GM12872 (cell line): ENCODE measurements at regions not wholly inside any gene's neighbourhood (a gene's known extent, or its start where the extent isn't known, plus 50 kb on each side); places are given as distances from the start of the nearest gene placed in this dataset.

Experiments
- CTCF ChIP-seq: IDR thresholded peaks from 3 replicates; pipeline ENCODE4 v1.5.1; 2011; ENCODE audit warnings: low read depth, mild to moderate bottlenecking, low read length, moderate library complexity; ENCODE audit not compliant: insufficient read depth

DNA sequence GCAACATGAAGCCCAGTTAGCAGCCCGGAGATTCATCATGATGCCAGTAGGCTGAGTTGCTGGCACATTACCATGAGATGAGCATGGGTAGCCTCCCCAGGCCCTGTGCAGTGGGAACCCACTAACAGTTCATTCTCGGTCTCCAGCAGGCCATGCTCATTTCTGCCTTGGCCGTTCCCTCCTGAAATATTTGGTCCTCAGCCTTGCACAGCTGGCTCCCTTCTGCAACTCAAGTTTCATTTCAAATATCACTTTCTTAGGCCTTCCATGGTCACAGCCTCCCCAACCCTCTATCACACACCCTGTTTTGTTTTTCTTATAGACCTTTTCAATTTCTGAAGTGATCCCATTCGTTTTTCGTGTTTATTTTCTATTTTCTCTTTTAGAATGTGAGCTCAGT, 125.4 kb upstream of the VLDLR start:
- no peak for TF ChIP-seq CTCF

DNA sequence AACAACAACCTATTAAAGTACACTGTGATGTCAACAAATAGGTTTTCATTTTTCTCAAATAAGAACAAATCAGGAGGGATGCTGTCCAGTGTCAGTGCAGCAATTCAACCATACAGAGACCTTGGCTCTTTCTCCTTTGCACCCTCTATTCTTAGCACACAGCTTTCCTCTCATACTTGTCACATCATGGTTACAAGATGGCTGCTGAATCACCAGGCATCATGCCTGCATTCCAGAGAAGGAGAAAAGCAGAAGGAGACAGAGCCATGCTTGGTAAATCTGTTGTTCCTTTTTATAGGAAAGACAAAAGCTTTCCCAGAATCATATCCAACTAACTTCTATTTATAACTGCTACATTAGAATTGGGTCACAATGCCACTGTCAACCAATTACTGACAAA, 124.7 kb upstream of the VLDLR start:
- no peak for TF ChIP-seq CTCF

DNA sequence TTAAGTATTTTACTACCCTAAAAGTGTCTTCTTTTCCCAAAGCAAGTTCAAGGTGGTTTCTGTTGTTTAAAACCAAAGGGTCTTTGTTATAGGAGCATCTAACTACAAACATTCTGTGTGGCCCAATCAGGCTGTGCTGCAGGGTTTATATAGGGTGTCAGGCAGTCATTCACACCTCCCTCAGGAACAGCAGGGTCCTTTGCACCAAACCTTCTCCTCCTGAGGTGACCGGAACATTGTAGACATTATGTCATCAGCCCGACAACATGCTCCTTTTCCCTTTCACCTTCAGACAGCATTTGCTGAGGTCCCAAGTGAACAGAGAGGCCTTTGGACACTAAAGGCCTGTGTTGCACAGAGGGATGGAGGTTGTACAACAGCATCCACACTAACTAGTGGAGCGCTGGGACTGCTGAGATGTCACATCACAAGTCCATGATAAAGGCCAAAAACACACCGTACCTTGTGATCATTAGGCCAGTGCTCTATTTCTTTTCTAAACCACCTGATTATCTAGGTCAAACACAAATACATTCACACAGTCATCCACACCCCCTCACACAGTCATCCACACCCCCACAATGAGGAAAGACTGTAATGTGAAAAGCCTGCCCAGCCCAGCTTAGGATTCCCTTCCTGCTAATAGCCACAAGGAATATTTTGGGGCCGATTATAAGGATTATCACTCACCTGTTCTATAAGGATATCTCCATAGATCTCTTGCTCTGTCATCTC, 123.8 kb upstream of the VLDLR start:
- TF ChIP-seq CTCF, result no peak

- no peak for TF ChIP-seq CTCF
Measured at GRCh38 chr9:2502210-2502609, 119.4 kb upstream of the VLDLR start.

DNA sequence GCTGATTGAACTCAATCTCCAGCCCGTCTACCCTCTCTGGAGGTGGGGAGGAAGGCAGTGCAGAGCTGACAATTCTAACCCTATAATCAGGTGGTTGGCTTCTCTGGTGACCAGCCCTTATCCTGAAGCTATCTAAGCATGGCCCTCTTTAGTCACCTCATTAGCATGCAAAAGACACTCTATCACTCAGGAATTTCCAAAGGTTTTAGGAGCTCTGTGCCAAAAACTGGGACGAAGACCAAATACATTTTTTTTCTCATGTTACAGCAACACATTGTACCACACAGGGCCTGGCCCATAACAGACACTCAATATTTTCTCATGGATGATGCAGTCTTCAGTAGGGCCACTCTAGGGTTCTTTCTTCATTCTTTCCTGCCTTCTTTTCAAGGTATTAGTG, 118.8 kb upstream of the VLDLR start:
- no peak for TF ChIP-seq CTCF

DNA sequence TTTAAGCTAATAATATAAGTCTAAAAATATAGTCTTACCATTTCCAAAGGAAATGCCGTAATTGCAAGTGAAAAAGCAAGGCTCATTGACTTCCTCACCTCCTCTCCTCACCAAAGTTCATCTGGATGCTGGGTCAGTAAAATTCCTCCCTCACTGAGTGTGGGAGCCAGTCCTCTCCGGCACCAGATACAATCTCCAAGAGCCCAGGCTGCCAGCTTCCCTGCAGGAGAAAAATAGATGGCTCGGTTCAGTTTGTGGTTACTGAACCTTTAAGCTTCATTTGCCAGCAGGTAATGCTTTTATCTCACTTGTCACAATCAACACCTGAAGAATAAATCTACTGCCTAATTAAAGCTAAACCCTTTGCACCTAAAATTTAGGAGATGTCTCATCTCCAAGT, 115.3 kb upstream of the VLDLR start:
- TF ChIP-seq CTCF, result no peak

- no peak for TF ChIP-seq CTCF
Measured at GRCh38 chr9:2523591-2523990, 98.0 kb upstream of the VLDLR start.
